HEK293T (cell line): ENCODE measurements at regions not wholly inside any gene's neighbourhood (a gene's known extent, or its start where the extent isn't known, plus 50 kb on each side); places are given as distances from the start of the nearest gene placed in this dataset.

Experiments
- CTCF ChIA-PET: fragments of 350-600 bp; formaldehyde crosslinking; extraction: SDS; loops from one replicate; lab custom pipeline; 2021; ENCODE audit warnings: antibody characterized with exemption, inconsistent platforms; lab: Yijun Ruan, JAX
- POLR2A ChIA-PET: fragments of 350-600 bp; formaldehyde crosslinking; extraction: SDS; loops from one replicate; lab custom pipeline; 2020; ENCODE audit warnings: antibody characterized with exemption, inconsistent platforms; lab: Yijun Ruan, JAX
- DNase-seq: peaks from one replicate; pipeline ENCODE4 v3.0.0; 2012; ENCODE audit warnings: mixed read lengths; ENCODE audit errors: extremely low spot score
- ARNT ChIP-seq: fragments of 450-650 bp; IDR thresholded peaks from 2 replicates; pipeline ENCODE4 v1.6.1; 2017; ENCODE audit warnings: mild to moderate bottlenecking
- BHLHE40 ChIP-seq: fragments of 450-650 bp; IDR thresholded peaks from 2 replicates; pipeline ENCODE4 v1.6.1; 2016; ENCODE audit warnings: mild to moderate bottlenecking, moderate library complexity, borderline replicate concordance
- CTBP1 ChIP-seq: fragments of 450-650 bp; IDR thresholded peaks from 2 replicates; pipeline ENCODE4 v1.6.1; 2016; ENCODE audit warnings: borderline replicate concordance
- ELF4 ChIP-seq: fragments of 450-650 bp; IDR thresholded peaks from 2 replicates; pipeline ENCODE4 v1.6.1; 2017; ENCODE audit warnings: antibody characterized with exemption
- FOXA1 ChIP-seq: fragments of 450-650 bp; IDR thresholded peaks from 2 replicates; pipeline ENCODE4 v1.6.1; 2016; ENCODE audit warnings: mild to moderate bottlenecking
- FOXK2 ChIP-seq: fragments of 450-650 bp; IDR thresholded peaks from 2 replicates; pipeline ENCODE4 v1.6.1; 2016; ENCODE audit warnings: mild to moderate bottlenecking
- FOXM1 ChIP-seq: fragments of 450-650 bp; IDR thresholded peaks from 2 replicates; pipeline ENCODE4 v1.6.1; 2017; ENCODE audit warnings: mild to moderate bottlenecking, borderline replicate concordance
- HDGF ChIP-seq: fragments of 450-650 bp; IDR thresholded peaks from 2 replicates; pipeline ENCODE4 v1.6.1; 2017; ENCODE audit warnings: antibody characterized with exemption, borderline replicate concordance
- L3MBTL2 ChIP-seq: fragments of 450-650 bp; conservative IDR thresholded peaks from 2 replicates; pipeline ENCODE4 v1.6.1; 2016; ENCODE audit warnings: mild to moderate bottlenecking
- LEF1 ChIP-seq: fragments of 450-650 bp; IDR thresholded peaks from 2 replicates; pipeline ENCODE4 v1.6.1; 2017; ENCODE audit warnings: mild to moderate bottlenecking, borderline replicate concordance
- NFRKB ChIP-seq: fragments of 450-650 bp; IDR thresholded peaks from 2 replicates; pipeline ENCODE4 v1.6.1; 2016; ENCODE audit warnings: mild to moderate bottlenecking, moderate library complexity
- SP1 ChIP-seq: fragments of 450-650 bp; IDR thresholded peaks from 2 replicates; pipeline ENCODE4 v1.6.1; 2017
- SUZ12 ChIP-seq: fragments of 450-650 bp; IDR thresholded peaks from 2 replicates; pipeline ENCODE4 v1.6.1; 2016; ENCODE audit warnings: mild to moderate bottlenecking
- TARDBP ChIP-seq: fragments of 450-650 bp; IDR thresholded peaks from 2 replicates; pipeline ENCODE4 v1.6.1; 2016
- ZNF384 ChIP-seq: fragments of 450-650 bp; IDR thresholded peaks from 2 replicates; pipeline ENCODE4 v1.6.1; 2016
- TF ChIP-seq, protein P1 (sequence below): fragments of 450-650 bp; IDR thresholded peaks from 2 replicates; pipeline ENCODE4 v1.6.1; 2016

DNA sequence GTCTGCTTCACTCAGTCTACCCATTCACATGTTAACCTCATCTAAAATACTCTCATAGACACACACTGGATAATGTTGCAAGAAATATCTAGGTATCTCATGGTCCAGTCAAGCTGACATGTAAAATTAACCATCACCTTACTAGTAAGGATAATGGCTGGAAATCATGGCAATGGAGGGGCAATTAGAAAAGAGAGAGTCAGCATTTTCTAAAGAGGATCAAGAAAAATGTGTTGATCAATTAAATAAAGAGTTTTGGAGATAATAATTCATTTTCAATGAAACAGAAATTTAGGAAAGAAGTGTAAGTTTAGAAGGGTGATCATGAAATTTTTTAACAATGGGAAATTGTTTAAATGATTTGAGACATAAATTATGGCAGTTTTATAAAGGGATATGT lies 1914.1 kb upstream of the IGFBP7 start:
- TF ChIP-seq NFRKB = no peak
- no peak for TF ChIP-seq HDGF
- TF ChIP-seq LEF1 = no peak
- TF ChIP-seq BHLHE40 = no peak
- TF ChIP-seq FOXA1 = no peak
- no peak for TF ChIP-seq FOXK2
- TF ChIP-seq FOXM1 = no peak
- ChIA-PET POLR2A (no interaction called here), CTCF (no interaction called here)

DNA sequence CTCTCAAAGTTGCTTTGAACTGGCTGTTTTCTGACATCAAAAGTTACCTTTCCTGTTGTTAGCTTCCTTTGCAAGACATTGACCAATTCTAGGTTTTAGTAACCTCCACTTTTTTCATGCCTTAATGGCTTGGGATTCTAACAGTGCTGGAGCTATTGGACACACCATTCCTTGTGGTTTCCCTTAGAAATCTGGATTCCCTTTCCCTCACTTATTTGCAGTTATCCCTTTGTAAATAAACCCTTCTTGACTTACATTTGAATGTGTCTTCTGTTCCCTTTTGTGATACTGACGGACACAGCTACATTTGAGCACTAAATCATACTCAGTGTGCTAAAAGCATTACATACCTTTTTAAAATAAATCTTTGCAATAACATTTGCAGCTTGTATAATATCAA lies 1927.6 kb upstream of the IGFBP7 start:
- no peak for TF ChIP-seq CTBP1
- TF ChIP-seq, protein P1, sequence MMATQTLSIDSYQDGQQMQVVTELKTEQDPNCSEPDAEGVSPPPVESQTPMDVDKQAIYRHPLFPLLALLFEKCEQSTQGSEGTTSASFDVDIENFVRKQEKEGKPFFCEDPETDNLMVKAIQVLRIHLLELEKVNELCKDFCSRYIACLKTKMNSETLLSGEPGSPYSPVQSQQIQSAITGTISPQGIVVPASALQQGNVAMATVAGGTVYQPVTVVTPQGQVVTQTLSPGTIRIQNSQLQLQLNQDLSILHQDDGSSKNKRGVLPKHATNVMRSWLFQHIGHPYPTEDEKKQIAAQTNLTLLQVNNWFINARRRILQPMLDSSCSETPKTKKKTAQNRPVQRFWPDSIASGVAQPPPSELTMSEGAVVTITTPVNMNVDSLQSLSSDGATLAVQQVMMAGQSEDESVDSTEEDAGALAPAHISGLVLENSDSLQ = no peak
- DNase-seq = no peak
- ChIA-PET POLR2A (no interaction called here), CTCF (no interaction called here)

More for the DNA sequence above, 1914.1 kb upstream of the IGFBP7 start:
- no peak for DNase-seq

DNA sequence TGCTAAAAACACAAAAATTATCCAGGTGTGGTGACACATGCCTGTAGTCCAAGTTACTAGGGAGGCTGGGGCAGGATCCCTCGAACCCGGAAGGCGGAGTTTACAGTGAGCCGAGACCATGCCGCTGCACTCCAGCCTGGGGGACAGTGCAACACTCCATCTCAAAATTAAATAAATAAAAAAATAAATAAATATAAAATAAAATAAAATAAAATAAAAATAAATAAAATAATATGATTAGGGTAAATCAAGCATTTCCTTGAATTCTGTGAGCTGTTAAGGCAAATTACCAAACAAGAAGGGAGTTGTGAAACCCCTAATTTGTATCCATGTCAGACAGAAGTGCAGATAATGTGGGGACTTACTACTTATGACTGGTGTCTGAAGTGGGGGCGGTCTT lies 1928.9 kb upstream of the IGFBP7 start:
- ChIA-PET CTCF (no interaction called here), POLR2A (no interaction called here)
- no peak for TF ChIP-seq TARDBP
- no peak for DNase-seq

DNA sequence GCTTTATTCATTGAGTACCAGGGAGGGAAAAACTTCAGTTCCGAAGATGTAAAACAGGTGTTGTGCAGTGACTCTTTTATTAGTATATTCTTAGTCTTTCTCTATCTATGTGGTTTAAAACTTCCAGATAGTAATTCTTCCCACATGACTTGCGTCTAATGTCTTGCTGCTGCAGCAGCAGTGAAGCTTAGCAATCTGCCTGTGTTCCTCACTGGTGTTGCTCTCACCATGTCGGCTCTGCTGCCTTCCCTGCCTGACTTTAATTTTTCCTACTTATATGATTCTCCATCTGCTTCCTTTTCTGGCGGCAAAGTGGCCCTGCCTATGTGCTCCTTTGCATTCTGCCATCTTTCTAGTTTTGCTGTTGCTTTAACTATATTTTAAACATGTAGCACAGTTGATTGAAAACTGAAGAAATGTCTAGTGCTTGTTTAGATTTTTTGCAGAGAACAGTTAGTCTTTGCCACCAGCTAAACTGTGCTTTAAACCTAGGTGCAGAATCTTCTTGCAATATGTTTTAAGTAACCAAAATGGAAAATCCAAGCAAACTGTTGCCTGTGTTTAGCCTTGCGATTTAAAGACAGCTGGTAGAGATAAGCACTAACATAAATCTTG lies 1934.2 kb upstream of the IGFBP7 start:
- ChIA-PET CTCF (no interaction called here), POLR2A (no interaction called here)
- DNase-seq = no peak
- TF ChIP-seq FOXA1 = no peak

DNA sequence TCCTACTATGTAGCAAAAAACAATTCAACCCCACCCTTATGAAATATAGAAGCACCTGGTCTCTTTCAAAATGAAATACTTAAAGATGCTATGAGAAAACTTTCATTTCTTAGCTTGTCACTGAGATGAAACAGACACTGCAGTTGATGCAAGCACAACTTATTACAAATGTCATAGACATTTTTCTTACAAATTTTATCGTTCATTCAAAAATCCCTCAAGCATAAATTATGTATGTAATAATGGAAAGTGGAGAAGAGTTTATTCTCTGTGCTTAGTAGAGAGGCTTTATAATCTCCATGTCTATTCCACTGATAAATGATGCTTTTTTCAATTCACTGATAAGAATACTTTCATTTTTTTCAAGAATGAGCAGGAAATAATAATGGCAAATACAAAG lies 1943.9 kb upstream of the IGFBP7 start:
- TF ChIP-seq L3MBTL2 = no peak
- TF ChIP-seq ZNF384 = no peak
- TF ChIP-seq BHLHE40 = no peak
- TF ChIP-seq LEF1 = no peak
- no peak for TF ChIP-seq SP1
- TF ChIP-seq CTBP1 = no peak
- no peak for TF ChIP-seq ELF4
- no peak for TF ChIP-seq TARDBP
- no peak for TF ChIP-seq FOXM1
- TF ChIP-seq FOXK2 = no peak
- no peak for TF ChIP-seq FOXA1
- TF ChIP-seq, protein P1 = no peak
- TF ChIP-seq SUZ12 = no peak
- no peak for TF ChIP-seq HDGF
- TF ChIP-seq NFRKB = no peak
- TF ChIP-seq ARNT = no peak
- no peak for DNase-seq
- CTCF ChIA-PET = no interaction called here
- POLR2A ChIA-PET = no interaction called here

DNA sequence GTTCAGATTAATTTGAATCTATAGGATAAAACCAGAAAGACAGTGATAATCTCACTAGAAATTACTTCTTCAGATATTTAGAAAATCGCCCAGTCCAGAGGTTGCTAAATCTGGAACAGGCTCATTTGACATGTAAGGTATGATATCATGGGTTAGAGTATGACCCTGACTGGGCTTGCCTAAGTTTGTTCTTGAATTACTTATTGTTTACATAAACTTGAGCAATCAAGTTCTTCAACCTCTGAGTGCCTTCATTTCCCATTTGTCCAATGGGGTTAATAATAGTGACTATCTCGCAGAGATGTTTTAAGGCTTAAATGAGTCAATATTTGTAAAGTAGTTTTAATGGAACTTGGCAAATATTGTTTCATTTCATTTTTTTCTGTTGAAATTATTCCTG lies 1947.6 kb upstream of the IGFBP7 start:
- DNase-seq = no peak
- TF ChIP-seq NFRKB = no peak
- TF ChIP-seq SUZ12 = no peak
- TF ChIP-seq ARNT = no peak
- TF ChIP-seq HDGF = no peak
- POLR2A ChIA-PET = no interaction called here
- CTCF ChIA-PET = no interaction called here

DNA sequence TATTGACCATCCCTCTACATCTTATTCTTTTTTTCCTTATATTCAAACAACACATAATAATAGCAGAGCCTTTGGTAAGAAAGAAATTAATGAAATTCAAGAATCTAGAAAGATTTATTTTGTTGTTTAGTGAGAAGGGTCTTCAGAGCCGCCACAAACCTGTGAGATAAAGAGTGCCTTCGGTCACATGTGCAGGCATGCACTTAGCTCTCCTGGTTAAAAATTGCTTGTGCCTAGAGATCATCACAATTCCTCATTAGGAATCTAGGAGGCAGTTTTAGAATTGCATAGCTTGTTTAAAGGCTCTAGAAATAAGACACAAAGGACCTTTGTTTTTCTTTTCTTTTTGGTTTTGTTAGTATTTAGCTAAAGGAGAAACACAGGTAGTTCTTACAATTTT lies 1948.4 kb upstream of the IGFBP7 start:
- no peak for DNase-seq
- no peak for TF ChIP-seq FOXA1
- no peak for TF ChIP-seq BHLHE40
- TF ChIP-seq, protein P1 = no peak
- TF ChIP-seq LEF1 = no peak
- no peak for TF ChIP-seq ZNF384
- TF ChIP-seq FOXM1 = no peak
- TF ChIP-seq CTBP1 = no peak
- no peak for TF ChIP-seq ARNT
- TF ChIP-seq SP1 = no peak
- TF ChIP-seq SUZ12 = no peak
- no peak for TF ChIP-seq TARDBP
- no peak for TF ChIP-seq ELF4
- no peak for TF ChIP-seq HDGF
- no peak for TF ChIP-seq FOXK2
- no peak for TF ChIP-seq L3MBTL2
- no peak for TF ChIP-seq NFRKB
- ChIA-PET CTCF (no interaction called here), POLR2A (no interaction called here)
